ENCODE measurements at regions not wholly inside any gene's neighbourhood (a gene's known extent, or its start where the extent isn't known, plus 50 kb on each side); places are given as distances from the start of the nearest gene placed in this dataset.
"Not testable (repeated sequence)": the region's sequence is repeated elsewhere in the genome, so short reads cannot be mapped to it uniquely, and the experiment has no call there.

DNA sequence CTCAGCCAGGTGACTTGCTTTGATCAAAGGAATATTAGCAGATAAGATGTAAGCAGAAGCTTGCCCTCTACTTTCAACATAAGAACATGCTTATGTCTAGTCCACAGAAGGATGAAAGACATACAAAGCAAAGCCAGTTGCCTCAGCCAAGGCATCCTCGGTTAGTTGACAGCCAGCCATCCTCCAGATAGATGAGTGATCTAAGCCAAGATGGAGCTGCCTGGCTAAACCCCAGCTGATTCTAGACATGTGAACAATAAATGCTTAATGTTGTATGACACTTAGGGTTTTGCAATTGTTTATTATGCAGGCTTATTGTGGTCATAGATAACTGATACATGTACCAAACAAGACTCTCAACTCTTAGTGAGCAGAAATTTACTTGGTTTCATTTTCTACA lies 157.6 kb upstream of the TMTC2 start:
- peak; percentile 37 for DNase-seq

GRCh38 chr12:82529954-82530353 lies 156.8 kb upstream of the TMTC2 start:
- no peak for DNase-seq

GRCh38 chr12:82530394-82530793 lies 156.3 kb upstream of the TMTC2 start:
- DNase-seq = no peak

GRCh38 chr12:82533341-82533740 lies 153.4 kb upstream of the TMTC2 start:
- no peak for DNase-seq

DNA sequence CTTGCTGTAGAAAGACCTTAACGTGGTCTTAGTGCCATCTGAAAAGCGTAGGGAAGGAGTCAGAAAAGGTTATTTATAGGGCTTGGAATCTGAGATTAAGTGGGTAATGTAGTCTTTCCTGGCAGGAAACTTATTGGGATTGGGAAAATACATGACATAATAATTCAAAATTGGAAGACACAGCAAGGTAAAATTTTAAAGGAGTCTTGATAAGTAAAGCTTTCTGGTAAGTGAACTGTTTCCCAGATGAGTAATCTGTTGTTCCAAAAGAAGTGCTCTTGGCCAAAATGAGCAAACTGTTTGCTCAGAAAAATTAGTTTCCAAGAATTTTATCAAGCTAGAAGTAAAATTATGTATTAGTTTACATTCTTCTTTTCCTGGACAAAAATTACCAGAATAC lies 149.3 kb upstream of the TMTC2 start:
- no peak for DNase-seq

DNA sequence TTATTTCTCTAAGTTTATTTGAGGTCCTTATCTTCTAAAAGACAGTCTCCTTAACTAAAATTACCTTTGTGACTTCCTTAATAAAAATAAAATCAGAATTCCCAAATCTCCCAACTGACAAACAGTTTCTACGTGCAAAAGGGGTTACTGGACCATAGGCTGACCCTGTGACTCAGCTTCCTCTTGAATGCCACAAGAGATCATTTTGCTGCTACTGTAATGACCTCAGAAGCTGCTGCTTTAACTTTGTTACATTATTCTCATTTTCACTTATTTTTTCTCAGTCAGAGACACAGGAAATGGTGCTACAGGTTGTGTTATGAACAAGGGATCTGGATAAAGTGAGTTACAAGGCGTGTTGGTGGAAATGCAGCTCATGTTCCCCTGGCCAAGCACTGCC lies 132.2 kb upstream of the TMTC2 start:
- DNase-seq = no peak

DNA sequence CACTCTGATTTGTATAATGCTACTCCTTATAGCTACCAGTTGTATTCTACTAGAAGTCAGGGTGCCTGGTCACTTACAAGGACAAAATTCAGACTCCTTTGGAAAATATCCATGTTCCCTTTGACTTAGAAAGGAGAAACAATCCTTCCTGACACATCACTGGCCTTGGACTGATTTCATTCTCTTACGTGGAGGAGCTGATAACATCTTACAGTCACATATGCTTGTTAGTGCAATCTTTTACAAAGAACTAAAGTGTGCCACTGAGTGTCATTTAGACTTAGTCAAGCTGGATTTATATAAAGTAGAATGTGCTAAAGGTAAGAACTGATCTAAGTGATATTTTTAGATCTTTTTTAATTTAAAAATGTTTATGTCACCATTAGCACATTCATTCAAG lies 131.0 kb upstream of the TMTC2 start:
- DNase-seq = no peak

GRCh38 chr12:82565966-82566365 lies 120.7 kb upstream of the TMTC2 start:
- DNase-seq = no peak

- DNase-seq = no peak
Observed at GRCh38 chr12:82567688-82568087, 119.0 kb upstream of the TMTC2 start.

DNA sequence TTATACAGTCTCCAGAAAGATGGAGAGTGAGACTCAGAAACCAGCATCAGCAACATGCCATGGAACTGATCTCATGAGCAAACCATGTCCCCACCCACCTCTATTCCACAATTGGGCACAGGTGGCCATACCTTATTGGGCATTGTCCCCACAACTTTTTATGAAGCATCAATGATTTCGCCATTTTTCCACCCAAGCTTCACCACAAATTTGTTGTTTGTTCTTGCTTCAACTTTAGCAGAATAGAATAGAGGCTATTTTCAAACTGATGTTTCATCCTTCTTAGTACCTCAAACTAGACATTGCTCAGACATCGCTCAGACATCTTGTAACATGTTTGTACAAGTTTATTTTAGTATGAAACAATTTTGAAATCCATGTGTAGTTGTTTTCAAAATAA lies 112.5 kb upstream of the TMTC2 start:
- DNase-seq = no peak

- DNase-seq = no peak
Observed at GRCh38 chr12:82578725-82579124, 108.0 kb upstream of the TMTC2 start.

GRCh38 chr12:82583756-82584155 lies 103.0 kb upstream of the TMTC2 start:
- no peak for DNase-seq

DNA sequence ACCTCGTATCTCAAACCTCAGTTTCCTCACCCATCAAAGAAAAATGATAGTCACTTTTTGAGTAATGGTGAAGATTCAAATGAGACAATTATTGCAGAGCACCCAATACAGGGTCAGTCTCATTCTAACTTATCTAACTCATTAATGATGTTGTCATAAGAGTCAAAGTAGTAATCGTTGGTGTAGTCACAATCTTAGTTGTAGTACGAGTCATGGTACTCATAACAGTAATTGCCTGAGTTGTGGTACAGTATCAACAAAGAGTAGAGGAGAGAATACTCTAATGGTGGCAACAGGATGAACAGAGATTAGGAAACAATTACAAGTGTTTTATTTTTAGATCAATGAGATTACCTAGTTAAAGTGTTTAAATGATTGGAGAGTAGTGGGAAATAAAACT lies 93.6 kb upstream of the TMTC2 start:
- DNase-seq = no peak

- peak; percentile 2 for DNase-seq
Observed at GRCh38 chr12:82593901-82594396, 92.8 kb upstream of the TMTC2 start.

GRCh38 chr12:82595941-82596340 lies 90.8 kb upstream of the TMTC2 start:
- DNase-seq = no peak

- no peak for DNase-seq
Observed at GRCh38 chr12:82596483-82596882, 90.2 kb upstream of the TMTC2 start.

- DNase-seq = no peak
Observed at GRCh38 chr12:82600379-82600778, 86.3 kb upstream of the TMTC2 start.

GRCh38 chr12:82603647-82604046 lies 83.1 kb upstream of the TMTC2 start:
- not testable (repeated sequence) for DNase-seq

DNA sequence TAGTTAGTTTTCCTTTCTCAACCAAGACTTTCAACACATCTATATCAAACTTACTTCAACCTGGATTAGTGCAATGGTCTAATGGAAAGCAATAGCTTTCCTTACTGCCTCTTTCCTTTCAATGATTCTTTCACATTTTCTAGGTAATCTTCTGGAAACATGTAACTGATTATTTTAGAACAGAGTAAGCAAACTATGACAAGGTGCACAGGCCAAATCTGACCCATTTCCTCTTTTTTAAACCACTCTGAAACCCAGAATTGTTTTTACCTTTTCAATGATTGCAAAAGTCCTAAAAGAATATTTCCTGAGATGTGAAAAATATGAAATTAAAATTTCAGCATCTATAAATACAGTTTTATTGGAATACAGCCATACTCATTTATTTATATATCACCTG lies 81.6 kb upstream of the TMTC2 start:
- no peak for DNase-seq

DNA sequence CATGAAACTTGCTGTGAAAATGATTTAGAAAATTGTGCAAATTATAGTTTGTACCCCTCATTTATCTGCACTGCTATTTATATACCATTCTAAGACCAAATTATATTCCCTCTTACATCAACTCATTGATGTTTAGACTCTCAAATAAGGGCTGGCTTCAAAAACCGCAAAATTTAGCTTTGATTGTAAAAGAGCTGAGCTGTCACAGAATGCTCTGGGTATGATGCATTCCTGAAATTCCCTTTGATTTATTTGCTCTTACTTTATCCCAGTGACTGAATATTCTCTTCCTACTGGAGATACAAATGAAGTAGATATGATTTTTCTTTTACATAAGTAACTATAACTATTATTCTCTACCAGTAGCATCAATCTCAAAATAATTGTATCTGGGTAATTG lies 78.0 kb upstream of the TMTC2 start:
- DNase-seq = no peak

DNA sequence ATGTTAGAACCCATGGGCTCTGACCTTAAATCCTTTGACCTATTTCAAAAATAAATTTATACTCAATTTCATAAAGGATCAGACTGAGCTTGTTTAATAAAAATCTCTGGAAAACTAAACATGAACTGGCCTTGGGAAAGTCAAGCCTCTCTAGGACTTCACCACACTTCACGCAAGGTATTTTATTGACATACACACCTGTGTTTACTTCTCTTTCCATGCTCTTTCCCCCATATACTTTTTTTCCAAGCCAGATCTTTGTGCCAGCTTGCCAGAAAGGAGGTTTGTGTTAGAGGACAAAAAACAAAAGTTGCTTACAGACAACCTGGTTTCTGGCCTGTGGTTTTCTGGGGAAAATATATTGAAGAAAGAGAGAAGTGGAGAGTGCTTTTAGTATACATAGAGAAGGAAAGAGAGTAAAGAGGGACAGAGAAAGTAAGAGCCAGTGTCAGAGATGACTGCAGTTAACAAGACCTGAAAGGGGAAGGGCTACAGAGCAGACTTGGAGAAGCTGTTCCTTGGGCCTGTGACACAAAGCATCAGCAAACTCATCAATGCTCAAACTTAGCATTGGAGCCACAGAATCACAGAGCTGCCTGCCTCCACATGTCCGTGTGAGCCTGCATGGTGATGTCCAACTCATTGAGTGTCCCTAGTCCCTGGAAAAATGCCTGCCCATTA lies 77.3 kb upstream of the TMTC2 start:
- DNase-seq = no peak

- DNase-seq = no peak
Observed at GRCh38 chr12:82619644-82620043, 67.1 kb upstream of the TMTC2 start.

GRCh38 chr12:82620917-82621316 lies 65.8 kb upstream of the TMTC2 start:
- no peak for DNase-seq

DNA sequence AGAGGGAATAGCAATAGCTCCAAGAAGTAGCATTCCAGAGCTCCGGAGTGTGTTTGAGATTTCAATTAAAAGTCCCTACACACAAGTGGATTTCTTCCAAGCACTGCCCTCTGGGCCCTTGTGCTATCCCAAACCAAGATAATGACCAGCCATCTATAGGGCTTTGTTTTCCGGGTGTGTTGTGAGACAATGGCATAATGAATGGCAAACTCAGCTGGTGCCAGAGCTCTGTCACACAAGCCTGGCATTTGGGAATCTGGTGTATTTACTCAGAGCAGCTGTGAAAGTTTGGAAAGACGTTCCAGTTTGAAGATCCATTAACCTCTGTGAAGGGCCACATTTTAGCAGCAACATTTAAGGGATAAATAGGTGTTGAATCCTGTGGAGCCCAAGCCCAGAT lies 61.2 kb upstream of the TMTC2 start:
- no peak for DNase-seq

DNA sequence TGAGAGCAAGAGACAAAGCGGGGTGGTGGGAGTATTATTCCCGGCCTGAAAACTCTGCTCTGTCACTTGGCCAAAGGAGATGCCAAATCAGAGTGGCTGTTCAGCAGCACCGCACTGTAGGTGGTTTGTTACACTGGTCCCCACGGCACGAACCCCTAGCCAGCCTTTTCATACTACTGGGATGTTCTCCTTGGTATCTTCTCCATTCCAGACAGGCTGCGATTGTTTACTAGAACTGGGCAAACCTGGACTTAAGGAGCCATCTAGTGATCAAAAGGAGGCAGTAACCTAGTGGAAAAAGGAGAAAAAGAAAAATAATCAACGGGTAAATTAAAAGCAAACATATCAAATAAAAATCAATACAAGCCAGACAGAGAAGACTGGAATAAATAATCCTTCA lies 58.9 kb upstream of the TMTC2 start:
- no peak for DNase-seq
